ENCODE measurements at regions not wholly inside any gene's neighbourhood (a gene's known extent, or its start where the extent isn't known, plus 50 kb on each side); places are given as distances from the start of the nearest gene placed in this dataset.

DNA sequence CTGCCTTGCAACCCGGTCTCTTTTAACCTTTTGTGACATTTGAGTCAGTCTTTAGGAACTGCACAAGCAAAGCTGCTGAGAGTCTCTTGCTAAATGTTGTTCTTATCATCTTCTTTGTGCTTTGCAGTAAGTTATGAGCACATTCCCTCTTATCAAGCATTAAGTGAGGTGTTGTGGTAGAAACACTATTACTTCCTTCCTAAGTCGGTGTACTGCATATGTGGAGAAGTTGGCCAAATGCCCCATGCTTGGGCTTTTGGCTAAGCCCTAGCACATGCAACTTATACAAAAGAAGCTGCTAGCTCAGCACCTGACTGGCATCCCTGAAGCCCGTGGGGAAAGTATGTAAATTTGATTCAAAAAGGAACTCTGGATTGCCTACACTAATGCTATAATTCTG lies 136.5 kb upstream of the RBMS3 start:
- TF ChIP-seq CTCF (conservative IDR thresholded peaks at IDR 0.05 in 1 of 2, IDR thresholded peaks at IDR 0.05 in 1 of 2; ENCODE audit: low read depth in 1 of 2, low read length in 2 of 2), result no peak
- no peak for TF ChIP-seq EZH2 (IDR thresholded peaks at IDR 0.05; ENCODE audit: low read length, missing control alignments)

Data from fibroblast of lung (primary cell).